B cell (primary cell): ENCODE measurements at regions not wholly inside any gene's neighbourhood (a gene's known extent, or its start where the extent isn't known, plus 50 kb on each side); places are given as distances from the start of the nearest gene placed in this dataset.

ENCODE experiments used
- ATAC-seq: fragments of 200-7000 bp; cut with Tn5 transposase; one replicate; pipeline ENCODE4 v1.10.0; 2021; ENCODE audit warnings: low read depth, mild to moderate bottlenecking, moderate number of reproducible peaks, moderate library complexity
- CTCF ChIA-PET: fragments of 350-600 bp; sonication (Branson Sonifier 250); formaldehyde crosslinking; loops from one replicate; lab custom pipeline; 2021; ENCODE audit warnings: antibody characterized with exemption, inconsistent platforms; lab: Charles Lee
- POLR2A ChIA-PET: fragments of 350-600 bp; sonication (Branson Sonifier 250); formaldehyde crosslinking; loops from one replicate; lab custom pipeline; 2021; ENCODE audit warnings: antibody characterized with exemption; lab: Charles Lee
- DNase-seq: peaks from one replicate; pipeline ENCODE4 v3.0.0; 2013
- H2AFZ ChIP-seq: 2 replicates; pipeline ENCODE4 v1.6.1; 2012; ENCODE audit warnings: mild to moderate bottlenecking, low read depth, low read length; ENCODE audit not compliant: insufficient read depth, poor library complexity, severe bottlenecking
- H3K27ac ChIP-seq, 2 donors: 1 replicate in 1 of 2; 2 replicates in 1 of 2; pipeline ENCODE4 v1.5.1; 2012 to 2013; ENCODE audit warnings: low read length in 2 of 2, mild to moderate bottlenecking in 2 of 2, moderate library complexity in 1 of 2
- H3K27me3 ChIP-seq, 4 experiments: fragments of 200-600 bp in 1 of 4; sonication (generic) in 1 of 4; replicated peaks in 1 of 4; 1 replicate in 2 of 4; 2 replicates in 2 of 4; pipeline versions ENCODE4 v1.6.1 to v1.7.0; 2013 to 2016; ENCODE audit warnings: low read length in 3 of 4, mild to moderate bottlenecking in 2 of 4, mixed read lengths in 1 of 4, moderate library complexity in 1 of 4; ENCODE audit not compliant: insufficient read depth in 4 of 4, control insufficient read depth in 3 of 4; ENCODE audit errors: control extremely low read depth in 1 of 4
- H3K36me3 ChIP-seq, 2 experiments: replicated peaks in 1 of 2; 1 replicate in 1 of 2; 2 replicates in 1 of 2; pipeline versions ENCODE4 v1.6.1 to v1.7.1; 2013; ENCODE audit warnings: low read length in 1 of 2; ENCODE audit not compliant: insufficient read depth in 2 of 2, control insufficient read depth in 1 of 2; ENCODE audit errors: control extremely low read depth in 1 of 2, extremely low read depth in 1 of 2
- H3K4me1 ChIP-seq, 2 donors: fragments of 200-600 bp in 1 of 2; sonication (generic) in 1 of 2; 1 replicate in 1 of 2; 2 replicates in 1 of 2; pipeline versions ENCODE4 v1.5.1 to v1.6.1; 2013 to 2017; ENCODE audit warnings: low read length in 2 of 2; ENCODE audit not compliant: control insufficient read depth in 2 of 2, insufficient read depth in 2 of 2
- H3K4me2 ChIP-seq: replicated peaks from 2 replicates; pipeline ENCODE3; 2012; ENCODE audit warnings: mild to moderate bottlenecking, low read depth, low read length; ENCODE audit not compliant: poor library complexity, severe bottlenecking
- H3K4me3 ChIP-seq, 5 experiments: fragments of 200-600 bp in 1 of 5; sonication (generic) in 1 of 5; 1 replicate in 3 of 5; 2 replicates in 2 of 5; pipeline versions ENCODE4 v1.5.1 to v1.7.0; 2011 to 2016; ENCODE audit warnings: low read length in 4 of 5, mild to moderate bottlenecking in 4 of 5, low read depth in 2 of 5, control low read depth in 1 of 5, moderate library complexity in 1 of 5; ENCODE audit not compliant: insufficient read depth in 1 of 5; ENCODE audit errors: control extremely low read depth in 1 of 5, extremely low read depth in 1 of 5
- H3K79me2 ChIP-seq: fragments of 200-600 bp; sonication (generic); one replicate; pipeline ENCODE4 v1.6.0; 2016; ENCODE audit warnings: low read length; ENCODE audit not compliant: control insufficient read depth, insufficient read depth
- H3K9ac ChIP-seq: fragments of 200-600 bp; sonication (generic); 2 replicates; pipeline ENCODE4 v1.6.1; 2017; ENCODE audit warnings: mild to moderate bottlenecking, low read length, moderate library complexity
- H3K9me3 ChIP-seq, 3 donors: one replicate each; pipeline versions ENCODE4 v1.6.1 to v1.7.1; 2013; ENCODE audit warnings: low read length in 2 of 3; ENCODE audit not compliant: control insufficient read depth in 2 of 3, insufficient read depth in 1 of 3; ENCODE audit errors: control extremely low read depth in 1 of 3
- H4K20me1 ChIP-seq: 2 replicates; pipeline ENCODE4 v1.6.0; 2012; ENCODE audit warnings: mild to moderate bottlenecking, low read length; ENCODE audit not compliant: insufficient read depth, control insufficient read depth, poor library complexity, severe bottlenecking
- H3K27ac Mint-ChIP-seq: one replicate; pipeline ENCODE4 v1.8.0; 2021; ENCODE audit warnings: mixed read lengths
- H3K27me3 Mint-ChIP-seq: one replicate; pipeline ENCODE4 v1.8.0; 2021; ENCODE audit warnings: mixed read lengths
- H3K4me1 Mint-ChIP-seq: one replicate; pipeline ENCODE4 v1.8.0; 2021; ENCODE audit warnings: mixed read lengths
- H3K4me3 Mint-ChIP-seq: one replicate; pipeline ENCODE4 v1.8.0; 2021; ENCODE audit warnings: mixed read lengths
- H3K9me3 Mint-ChIP-seq: one replicate; pipeline ENCODE4 v1.8.0; 2022; ENCODE audit warnings: mixed read lengths; ENCODE audit not compliant: insufficient read depth
- EZH2 ChIP-seq: IDR thresholded peaks from 2 replicates; pipeline ENCODE4 v1.6.1; 2012; ENCODE audit warnings: borderline replicate concordance, low read depth, mild to moderate bottlenecking, moderate library complexity, low read length; ENCODE audit not compliant: insufficient read depth, poor library complexity, severe bottlenecking
- WGBS: methylation state at CpG from one replicate; pipeline ENCODE4 v1.1.5; 2013; ENCODE audit warnings: missing lambda C conversion rate; ENCODE audit not compliant: insufficient coverage; 5-methylcytosine and 5-hydroxymethylcytosine counted together
- intact Hi-C: fragments of 100-400 bp; cut with micrococcal nuclease; formaldehyde crosslinking; loops from one replicate; pipeline ENCODE4 v1.10.0; 2022
- TF ChIP-seq, protein P1 (sequence below): fragments of 200-600 bp; IDR thresholded peaks from one replicate; pipeline ENCODE4 v1.8.0; 2022; ENCODE audit warnings: antibody characterized with exemption, mild to moderate bottlenecking

- no peaks in the 10 kb centered on the region for H3K9me3 ChIP-seq
- no peak overlapping the region for H3K4me3 ChIP-seq
- ATAC-seq (no peak), DNase-seq (no peak)
- H3K27ac ChIP-seq, result no peak overlapping the region
- no peaks in the 10 kb centered on the region for H3K4me1 ChIP-seq
- Mint-ChIP-seq H3K4me3 (no peak overlapping the region), H3K27ac (no peak overlapping the region), H3K27me3 (no peaks in the 10 kb centered on the region), H3K9me3 (peaks cover 2% of the 10 kb centered on the region), H3K4me1 (no peaks in the 10 kb centered on the region)
- no peaks in the 10 kb centered on the region for H3K27me3 ChIP-seq
- intact Hi-C loops, result no loop called here
- TF ChIP-seq, protein P1, sequence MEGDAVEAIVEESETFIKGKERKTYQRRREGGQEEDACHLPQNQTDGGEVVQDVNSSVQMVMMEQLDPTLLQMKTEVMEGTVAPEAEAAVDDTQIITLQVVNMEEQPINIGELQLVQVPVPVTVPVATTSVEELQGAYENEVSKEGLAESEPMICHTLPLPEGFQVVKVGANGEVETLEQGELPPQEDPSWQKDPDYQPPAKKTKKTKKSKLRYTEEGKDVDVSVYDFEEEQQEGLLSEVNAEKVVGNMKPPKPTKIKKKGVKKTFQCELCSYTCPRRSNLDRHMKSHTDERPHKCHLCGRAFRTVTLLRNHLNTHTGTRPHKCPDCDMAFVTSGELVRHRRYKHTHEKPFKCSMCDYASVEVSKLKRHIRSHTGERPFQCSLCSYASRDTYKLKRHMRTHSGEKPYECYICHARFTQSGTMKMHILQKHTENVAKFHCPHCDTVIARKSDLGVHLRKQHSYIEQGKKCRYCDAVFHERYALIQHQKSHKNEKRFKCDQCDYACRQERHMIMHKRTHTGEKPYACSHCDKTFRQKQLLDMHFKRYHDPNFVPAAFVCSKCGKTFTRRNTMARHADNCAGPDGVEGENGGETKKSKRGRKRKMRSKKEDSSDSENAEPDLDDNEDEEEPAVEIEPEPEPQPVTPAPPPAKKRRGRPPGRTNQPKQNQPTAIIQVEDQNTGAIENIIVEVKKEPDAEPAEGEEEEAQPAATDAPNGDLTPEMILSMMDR, result no peak
- no peak for TF ChIP-seq EZH2
- H3K79me2 ChIP-seq, result no peaks in the 10 kb centered on the region
- ChIA-PET CTCF (no interaction called here), POLR2A (no interaction called here)
- no peak overlapping the region for H3K4me2 ChIP-seq
- H2AFZ ChIP-seq, result no peak overlapping the region
- no peak overlapping the region for H3K9ac ChIP-seq
- H4K20me1 ChIP-seq, result no peaks in the 10 kb centered on the region
- H3K36me3 ChIP-seq, result no peaks in the 10 kb centered on the region
These were observed 340.9 kb upstream of the PCDH15 start for GRCh38 chr10:55141892-55142291.

DNA sequence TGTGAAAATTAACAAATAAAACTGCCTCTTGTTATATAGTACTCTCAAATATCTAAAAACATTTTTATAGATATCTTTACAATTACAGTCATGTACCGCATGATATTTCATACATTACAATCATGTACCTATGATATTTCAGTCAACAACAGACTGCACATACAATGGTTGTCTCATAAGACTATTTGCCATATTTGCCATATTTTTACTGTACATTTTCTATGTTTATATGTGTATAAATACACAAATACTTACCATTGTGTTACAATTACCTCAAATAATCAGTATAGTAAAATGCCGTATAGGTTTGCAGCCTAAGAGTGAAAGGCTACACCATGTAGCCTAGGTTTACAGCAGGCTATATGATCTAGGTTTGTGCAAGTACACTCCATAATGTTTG is 336.0 kb upstream of the PCDH15 start:
- CTCF ChIA-PET, result no interaction called here
- Histone ChIP-seq H3K9ac (no peak overlapping the region), H3K4me2 (no peak overlapping the region), H3K4me1 (no peaks in the 10 kb centered on the region), H3K27ac (no peak overlapping the region), H3K9me3 (no peaks in the 10 kb centered on the region), H3K4me3 (no peak overlapping the region), H3K79me2 (no peaks in the 10 kb centered on the region), H3K27me3 (no peaks in the 10 kb centered on the region), H2AFZ (no peak overlapping the region), H3K36me3 (no peaks in the 10 kb centered on the region), H4K20me1 (no peaks in the 10 kb centered on the region)
- peaks cover 4% of the 10 kb centered on the region for H3K9me3 Mint-ChIP-seq
- ATAC-seq (no peak), DNase-seq (no peak)
- TF ChIP-seq EZH2, result no peak
- TF ChIP-seq, protein P1, result no peak
- no peaks in the 10 kb centered on the region for H3K27me3 Mint-ChIP-seq
- intact Hi-C loops, result no loop called here
- H3K4me3 Mint-ChIP-seq, result no peak overlapping the region
- no peaks in the 10 kb centered on the region for H3K4me1 Mint-ChIP-seq
- POLR2A ChIA-PET, result no interaction called here
- H3K27ac Mint-ChIP-seq, result no peak overlapping the region
- no CpG with 5 or more reads among the region's 2 CpGs for WGBS
